ENCODE measurements at regions not wholly inside any gene's neighbourhood (a gene's known extent, or its start where the extent isn't known, plus 50 kb on each side); places are given as distances from the start of the nearest gene placed in this dataset.

GRCh38 chr6:96381246-96381645 is 140.4 kb upstream of the UFL1 start:
- Histone ChIP-seq H3K4me3 (replicated peaks in 1 of 2; ENCODE audit: low read depth in 1 of 2, low read length in 2 of 2) (no peak overlapping the region), H3K9ac (ENCODE audit: low read length) (no peak overlapping the region), H3K9me2 (ENCODE audit: insufficient read depth) (no peaks in the 10 kb centered on the region), H3K4me2 (ENCODE audit: low read length) (no peak overlapping the region), H2AFZ (ENCODE audit: low read depth, low read length, poor library complexity, severe bottlenecking) (no peak overlapping the region), H3K27ac (ENCODE audit: low read depth, low read length) (no peak overlapping the region), H3K27me3 (ENCODE audit: insufficient read depth, low read length) (no peaks in the 10 kb centered on the region), H4K20me1 (ENCODE audit: insufficient read depth) (no peaks in the 10 kb centered on the region), H3K4me1 (ENCODE audit: control insufficient read depth in 1 of 2, insufficient read depth in 2 of 2, low read length in 2 of 2) (no peaks in the 10 kb centered on the region), H3K9me3 (ENCODE audit: control insufficient read depth in 1 of 2, insufficient read depth in 1 of 2, low read depth in 1 of 2, low read length in 2 of 2) (no peaks in the 10 kb centered on the region), H3K36me3 (ENCODE audit: control insufficient read depth in 1 of 2, insufficient read depth in 2 of 2, low read length in 2 of 2) (no peaks in the 10 kb centered on the region), H3K79me2 (ENCODE audit: insufficient read depth, low read length) (no peaks in the 10 kb centered on the region)
- no TSS peak for BruUV-seq (replicated peaks)
- ChIA-PET RAD21 (ENCODE audit: low non-redundant PET in 1 of 2, low total read pairs in 2 of 2, uncharacterized antibody in 2 of 2, unreplicated experiment in 2 of 2) (no interaction called here), CTCF (no interaction called here), POLR2A (no interaction called here)
- no peak for DNase-seq (ENCODE audit: low read depth, low spot score)
- TF ChIP-seq FOSL1 (IDR thresholded peaks at IDR 0.05; ENCODE audit: low read depth) (no peak), ZNF274 (IDR thresholded peaks at IDR 0.05; ENCODE audit: low read depth, low read length) (no peak)
- TF ChIP-seq, protein P1, sequence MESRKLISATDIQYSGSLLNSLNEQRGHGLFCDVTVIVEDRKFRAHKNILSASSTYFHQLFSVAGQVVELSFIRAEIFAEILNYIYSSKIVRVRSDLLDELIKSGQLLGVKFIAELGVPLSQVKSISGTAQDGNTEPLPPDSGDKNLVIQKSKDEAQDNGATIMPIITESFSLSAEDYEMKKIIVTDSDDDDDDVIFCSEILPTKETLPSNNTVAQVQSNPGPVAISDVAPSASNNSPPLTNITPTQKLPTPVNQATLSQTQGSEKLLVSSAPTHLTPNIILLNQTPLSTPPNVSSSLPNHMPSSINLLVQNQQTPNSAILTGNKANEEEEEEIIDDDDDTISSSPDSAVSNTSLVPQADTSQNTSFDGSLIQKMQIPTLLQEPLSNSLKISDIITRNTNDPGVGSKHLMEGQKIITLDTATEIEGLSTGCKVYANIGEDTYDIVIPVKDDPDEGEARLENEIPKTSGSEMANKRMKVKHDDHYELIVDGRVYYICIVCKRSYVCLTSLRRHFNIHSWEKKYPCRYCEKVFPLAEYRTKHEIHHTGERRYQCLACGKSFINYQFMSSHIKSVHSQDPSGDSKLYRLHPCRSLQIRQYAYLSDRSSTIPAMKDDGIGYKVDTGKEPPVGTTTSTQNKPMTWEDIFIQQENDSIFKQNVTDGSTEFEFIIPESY (IDR thresholded peaks at IDR 0.05; ENCODE audit: extremely low read depth, insufficient replicate concordance, low read length), result no peak
- TF ChIP-seq, protein P2, sequence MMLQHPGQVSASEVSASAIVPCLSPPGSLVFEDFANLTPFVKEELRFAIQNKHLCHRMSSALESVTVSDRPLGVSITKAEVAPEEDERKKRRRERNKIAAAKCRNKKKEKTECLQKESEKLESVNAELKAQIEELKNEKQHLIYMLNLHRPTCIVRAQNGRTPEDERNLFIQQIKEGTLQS (IDR thresholded peaks at IDR 0.05), result no peak
- no peak for ATAC-seq
- intact Hi-C loops (cut with micrococcal nuclease), result no loop called here

DNA sequence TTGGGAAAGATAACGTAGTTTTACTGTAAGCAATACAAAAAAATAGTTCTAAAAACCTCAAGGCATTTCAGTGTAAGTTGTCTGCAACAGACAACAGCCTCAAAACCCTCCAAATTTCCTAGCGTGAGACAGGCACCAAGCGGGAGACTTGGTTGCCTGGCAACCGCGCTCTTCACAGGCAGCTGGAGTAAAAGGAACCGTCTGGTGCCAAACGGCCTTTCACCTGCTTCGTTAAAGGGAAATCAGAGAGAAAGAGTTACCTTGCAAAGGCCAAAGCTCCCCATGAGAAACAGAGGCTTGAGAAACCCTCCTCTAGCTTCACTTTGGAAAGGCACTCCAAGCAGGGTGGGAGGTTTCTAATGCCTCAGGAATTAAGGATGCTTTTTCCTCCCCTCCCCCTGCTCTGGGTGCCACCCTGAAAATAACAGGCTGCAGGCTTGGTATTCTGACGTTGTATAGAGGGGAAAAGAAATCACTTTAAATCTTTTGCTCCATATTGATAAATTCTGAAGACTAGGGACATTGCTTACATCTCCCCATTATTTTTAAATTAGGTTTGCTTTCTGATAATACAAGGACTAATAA is 129.7 kb upstream of the UFL1 start:
- Histone ChIP-seq H3K36me3 (ENCODE audit: control insufficient read depth in 1 of 2, insufficient read depth in 2 of 2, low read length in 2 of 2) (no peaks in the 10 kb centered on the region), H3K9me3 (ENCODE audit: control insufficient read depth in 1 of 2, insufficient read depth in 1 of 2, low read depth in 1 of 2, low read length in 2 of 2) (no peaks in the 10 kb centered on the region), H3K79me2 (ENCODE audit: insufficient read depth, low read length) (no peaks in the 10 kb centered on the region), H3K4me3 (replicated peaks in 1 of 2; ENCODE audit: low read depth in 1 of 2, low read length in 2 of 2) (no peak overlapping the region), H3K27ac (ENCODE audit: low read depth, low read length) (no peak overlapping the region), H3K9me2 (ENCODE audit: insufficient read depth) (no peaks in the 10 kb centered on the region), H4K20me1 (ENCODE audit: insufficient read depth) (no peaks in the 10 kb centered on the region), H3K27me3 (ENCODE audit: insufficient read depth, low read length) (no peaks in the 10 kb centered on the region), H3K9ac (ENCODE audit: low read length) (no peak overlapping the region), H2AFZ (ENCODE audit: low read depth, low read length, poor library complexity, severe bottlenecking) (no peak overlapping the region), H3K4me1 (ENCODE audit: control insufficient read depth in 1 of 2, insufficient read depth in 2 of 2, low read length in 2 of 2) (no peaks in the 10 kb centered on the region), H3K4me2 (ENCODE audit: low read length) (no peak overlapping the region)
- no peak for TF ChIP-seq SP1 (IDR thresholded peaks at IDR 0.05; ENCODE audit: low read depth)
- no peak for TF ChIP-seq YY1 (IDR thresholded peaks at IDR 0.05; ENCODE audit: extremely low read depth, insufficient replicate concordance, low read depth, low read length)
- TF ChIP-seq SRF (IDR thresholded peaks at IDR 0.05; ENCODE audit: low read depth), result no peak
- no peak for TF ChIP-seq CTCF (IDR thresholded peaks at IDR 0.05 in 2 of 3, conservative IDR thresholded peaks at IDR 0.05 in 1 of 3; ENCODE audit: borderline replicate concordance in 1 of 3, insufficient read depth in 1 of 3, low read depth in 2 of 3, low read length in 2 of 3)
- BruUV-seq (replicated peaks), result no TSS peak
- intact Hi-C loops (cut with micrococcal nuclease), result loop anchor here (10.0 kb wide), 1 partner anchor 663 kb away; no protein-coding TSS in a partner anchor
- no peak for ATAC-seq
- CTCF ChIA-PET, result no interaction called here
- no peak for DNase-seq (ENCODE audit: low read depth, low spot score)
- RAD21 ChIA-PET (ENCODE audit: low non-redundant PET in 1 of 2, low total read pairs in 2 of 2, uncharacterized antibody in 2 of 2, unreplicated experiment in 2 of 2), result no interaction called here
- POLR2A ChIA-PET, result no interaction called here
